ENCODE measurements at regions not wholly inside any gene's neighbourhood (a gene's known extent, or its start where the extent isn't known, plus 50 kb on each side); places are given as distances from the start of the nearest gene placed in this dataset.
A peak's percentile ranks its signal among the peaks of the same experiment; 100 is the strongest.

GRCh38 chr20:39289831-39290230 lies 327.7 kb downstream of the DHX35 start:
- Mint-ChIP-seq H3K4me3 (no peak overlapping the region), H3K9me3 (peaks cover 0 to 2% (median 0%) of the 10 kb centered on the region in 5 donors), H3K36me3 (peaks cover 0 to 1% (median 0%) of the 10 kb centered on the region in 3 donors), H3K27me3 (peaks cover 4 to 7% of the 10 kb centered on the region in 2 donors), H3K27ac (no peak overlapping the region), H3K4me1 (no peaks in the 10 kb centered on the region)
- Histone ChIP-seq H3K4me1 (ENCODE audit: insufficient read depth, low read length) (no peaks in the 10 kb centered on the region), H3K9me3 (ENCODE audit: low read length) (no peaks in the 10 kb centered on the region), H3K27me3 (ENCODE audit: insufficient read depth, low read length, poor library complexity, severe bottlenecking) (no peaks in the 10 kb centered on the region), H3K27ac (ENCODE audit: low read depth, low read length) (no peak overlapping the region), H3K36me3 (ENCODE audit: insufficient read depth, low read length) (no peaks in the 10 kb centered on the region), H3K4me3 (ENCODE audit: low read length) (no peak overlapping the region)
- no peak for DNase-seq
- CTCF ChIA-PET: no interaction called here
- POLR2A ChIA-PET: no interaction called here

GRCh38 chr20:39289316-39289715 lies 327.2 kb downstream of the DHX35 start:
- peaks cover 4 to 7% of the 10 kb centered on the region in 2 donors for H3K27me3 Mint-ChIP-seq
- H3K27ac Mint-ChIP-seq: no peak overlapping the region
- Histone ChIP-seq H3K4me1 (ENCODE audit: insufficient read depth, low read length) (no peaks in the 10 kb centered on the region), H3K9me3 (ENCODE audit: low read length) (no peaks in the 10 kb centered on the region), H3K4me3 (ENCODE audit: low read length) (no peak overlapping the region), H3K27ac (ENCODE audit: low read depth, low read length) (no peak overlapping the region), H3K36me3 (ENCODE audit: insufficient read depth, low read length) (no peaks in the 10 kb centered on the region), H3K27me3 (ENCODE audit: insufficient read depth, low read length, poor library complexity, severe bottlenecking) (no peaks in the 10 kb centered on the region)
- no peak overlapping the region for H3K4me3 Mint-ChIP-seq
- no peaks in the 10 kb centered on the region for H3K4me1 Mint-ChIP-seq
- no peak for DNase-seq
- peaks cover 0 to 1% (median 0%) of the 10 kb centered on the region in 3 donors for H3K36me3 Mint-ChIP-seq
- ChIA-PET POLR2A (no interaction called here), CTCF (no interaction called here)
- peaks cover 0 to 2% (median 0%) of the 10 kb centered on the region in 5 donors for H3K9me3 Mint-ChIP-seq

GRCh38 chr20:39283464-39283863 lies 321.3 kb downstream of the DHX35 start:
- Mint-ChIP-seq H3K4me3 (no peak overlapping the region), H3K36me3 (no peaks in the 10 kb centered on the region), H3K27ac (no peak overlapping the region), H3K27me3 (peaks cover 8 to 22% of the 10 kb centered on the region in 2 donors), H3K9me3 (peaks cover 0 to 2% (median 0%) of the 10 kb centered on the region in 5 donors), H3K4me1 (no peaks in the 10 kb centered on the region)
- Histone ChIP-seq H3K9me3 (ENCODE audit: low read length) (no peaks in the 10 kb centered on the region), H3K4me3 (ENCODE audit: low read length) (no peak overlapping the region), H3K4me1 (ENCODE audit: insufficient read depth, low read length) (no peaks in the 10 kb centered on the region), H3K36me3 (ENCODE audit: insufficient read depth, low read length) (no peaks in the 10 kb centered on the region), H3K27ac (ENCODE audit: low read depth, low read length) (no peak overlapping the region), H3K27me3 (ENCODE audit: insufficient read depth, low read length, poor library complexity, severe bottlenecking) (no peaks in the 10 kb centered on the region)
- CTCF ChIA-PET: no interaction called here
- no peak for DNase-seq
- POLR2A ChIA-PET: no interaction called here

- no peak overlapping the region for H3K27ac ChIP-seq (ENCODE audit: low read depth, low read length)
- Mint-ChIP-seq H3K27ac (peak overlapping the region in 1 of 8 donors; percentile 55), H3K4me3 (no peak overlapping the region), H3K27me3 (peaks cover 8 to 22% of the 10 kb centered on the region in 2 donors), H3K9me3 (peaks cover 0 to 2% (median 0%) of the 10 kb centered on the region in 5 donors), H3K36me3 (no peaks in the 10 kb centered on the region), H3K4me1 (no peaks in the 10 kb centered on the region)
- ChIA-PET POLR2A (no interaction called here), CTCF (no interaction called here)
- H3K27me3 ChIP-seq (ENCODE audit: insufficient read depth, low read length, poor library complexity, severe bottlenecking): no peaks in the 10 kb centered on the region
- H3K36me3 ChIP-seq (ENCODE audit: insufficient read depth, low read length): no peaks in the 10 kb centered on the region
- no peaks in the 10 kb centered on the region for H3K9me3 ChIP-seq (ENCODE audit: low read length)
- DNase-seq: no peak
- no peak overlapping the region for H3K4me3 ChIP-seq (ENCODE audit: low read length)
- no peaks in the 10 kb centered on the region for H3K4me1 ChIP-seq (ENCODE audit: insufficient read depth, low read length)
These were observed 320.5 kb downstream of the DHX35 start for GRCh38 chr20:39282619-39283092.

- H3K27ac ChIP-seq (ENCODE audit: low read depth, low read length): no peak overlapping the region
- DNase-seq: no peak
- H3K36me3 ChIP-seq (ENCODE audit: insufficient read depth, low read length): no peaks in the 10 kb centered on the region
- no peaks in the 10 kb centered on the region for H3K27me3 ChIP-seq (ENCODE audit: insufficient read depth, low read length, poor library complexity, severe bottlenecking)
- H3K9me3 ChIP-seq (ENCODE audit: low read length): no peaks in the 10 kb centered on the region
- Mint-ChIP-seq H3K4me3 (no peak overlapping the region), H3K27me3 (peaks cover 5 to 22% of the 10 kb centered on the region in 2 donors), H3K27ac (no peak overlapping the region), H3K9me3 (peaks cover 0 to 4% (median 0%) of the 10 kb centered on the region in 5 donors), H3K4me1 (no peaks in the 10 kb centered on the region), H3K36me3 (peaks cover 0 to 2% (median 0%) of the 10 kb centered on the region in 3 donors)
- POLR2A ChIA-PET: no interaction called here
- H3K4me1 ChIP-seq (ENCODE audit: insufficient read depth, low read length): no peaks in the 10 kb centered on the region
- CTCF ChIA-PET: interaction anchor here (0.9 to 1.1 kb wide), 2 partner anchors 12 to 14 kb away, joined by 3 to 4 read pairs; no protein-coding TSS in a partner anchor
- H3K4me3 ChIP-seq (ENCODE audit: low read length): no peak overlapping the region
These were observed 318.7 kb downstream of the DHX35 start for GRCh38 chr20:39280875-39281274.

- Histone ChIP-seq H3K9me3 (ENCODE audit: low read length) (no peaks in the 10 kb centered on the region), H3K36me3 (ENCODE audit: insufficient read depth, low read length) (no peaks in the 10 kb centered on the region), H3K27ac (ENCODE audit: low read depth, low read length) (no peak overlapping the region), H3K4me3 (ENCODE audit: low read length) (no peak overlapping the region), H3K4me1 (ENCODE audit: insufficient read depth, low read length) (no peaks in the 10 kb centered on the region), H3K27me3 (ENCODE audit: insufficient read depth, low read length, poor library complexity, severe bottlenecking) (no peaks in the 10 kb centered on the region)
- Mint-ChIP-seq H3K36me3 (peaks cover 0 to 6% (median 0%) of the 10 kb centered on the region in 3 donors), H3K27ac (no peak overlapping the region), H3K4me1 (no peaks in the 10 kb centered on the region), H3K27me3 (peaks cover 9 to 18% of the 10 kb centered on the region in 2 donors), H3K4me3 (no peak overlapping the region), H3K9me3 (peaks cover 0 to 4% (median 0%) of the 10 kb centered on the region in 5 donors)
- POLR2A ChIA-PET: no interaction called here
- CTCF ChIA-PET: no interaction called here
- DNase-seq: no peak
These were observed 316.2 kb downstream of the DHX35 start for GRCh38 chr20:39278230-39278788.

- H3K4me1 ChIP-seq (ENCODE audit: insufficient read depth, low read length): no peaks in the 10 kb centered on the region
- H3K27ac ChIP-seq (ENCODE audit: low read depth, low read length): no peak overlapping the region
- no peaks in the 10 kb centered on the region for H3K9me3 ChIP-seq (ENCODE audit: low read length)
- H3K36me3 ChIP-seq (ENCODE audit: insufficient read depth, low read length): no peaks in the 10 kb centered on the region
- DNase-seq: no peak
- peaks cover 0 to 4% (median 0%) of the 10 kb centered on the region in 5 donors for H3K9me3 Mint-ChIP-seq
- no peak overlapping the region for H3K4me3 Mint-ChIP-seq
- CTCF ChIA-PET: no interaction called here
- H3K4me1 Mint-ChIP-seq: no peaks in the 10 kb centered on the region
- peaks cover 3 to 8% of the 10 kb centered on the region in 2 donors for H3K27me3 Mint-ChIP-seq
- H3K27me3 ChIP-seq (ENCODE audit: insufficient read depth, low read length, poor library complexity, severe bottlenecking): no peaks in the 10 kb centered on the region
- POLR2A ChIA-PET: no interaction called here
- no peak overlapping the region for H3K27ac Mint-ChIP-seq
- H3K36me3 Mint-ChIP-seq: peaks cover 0 to 6% (median 0%) of the 10 kb centered on the region in 3 donors
- H3K4me3 ChIP-seq (ENCODE audit: low read length): no peak overlapping the region
These were observed 315.0 kb downstream of the DHX35 start for GRCh38 chr20:39277185-39277584.

- Histone ChIP-seq H3K4me3 (ENCODE audit: low read length) (no peak overlapping the region), H3K27me3 (ENCODE audit: insufficient read depth, low read length, poor library complexity, severe bottlenecking) (no peaks in the 10 kb centered on the region), H3K9me3 (ENCODE audit: low read length) (no peaks in the 10 kb centered on the region), H3K36me3 (ENCODE audit: insufficient read depth, low read length) (no peaks in the 10 kb centered on the region), H3K27ac (ENCODE audit: low read depth, low read length) (no peak overlapping the region), H3K4me1 (ENCODE audit: insufficient read depth, low read length) (no peaks in the 10 kb centered on the region)
- Mint-ChIP-seq H3K4me1 (no peaks in the 10 kb centered on the region), H3K36me3 (peaks cover 0 to 6% (median 0%) of the 10 kb centered on the region in 3 donors), H3K9me3 (no peaks in the 10 kb centered on the region), H3K4me3 (no peak overlapping the region), H3K27me3 (peaks cover 0 to 3% of the 10 kb centered on the region in 2 donors), H3K27ac (no peak overlapping the region)
- CTCF ChIA-PET: no interaction called here
- POLR2A ChIA-PET: no interaction called here
- no peak for DNase-seq
These were observed 308.9 kb downstream of the DHX35 start for GRCh38 chr20:39270837-39271604.
